ENCODE measurements at regions not wholly inside any gene's neighbourhood (a gene's known extent, or its start where the extent isn't known, plus 50 kb on each side); places are given as distances from the start of the nearest gene placed in this dataset.

DNA sequence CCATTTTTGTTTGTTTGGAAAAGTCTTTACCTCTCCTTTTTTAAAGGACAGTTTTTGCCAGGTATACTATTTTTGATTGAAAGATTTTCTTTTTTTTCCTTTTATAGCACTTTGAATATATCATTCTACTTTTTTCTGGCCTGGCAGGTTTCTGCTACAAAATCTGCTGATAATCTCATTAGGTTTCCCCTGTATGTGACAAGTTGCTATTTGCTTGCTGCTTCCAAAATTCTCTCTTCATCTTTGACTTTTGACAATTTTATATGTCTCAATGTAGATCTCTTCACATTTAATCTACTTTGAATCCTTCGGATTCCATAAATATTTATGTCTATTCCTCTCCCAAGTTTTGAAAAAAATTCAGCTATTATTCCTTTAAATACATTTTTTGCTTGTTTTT is 838.5 kb downstream of the IGSF11 start:
- H3K9me3 ChIP-seq, result peaks cover 21% of the 10 kb centered on the region
- TF ChIP-seq, protein P1, sequence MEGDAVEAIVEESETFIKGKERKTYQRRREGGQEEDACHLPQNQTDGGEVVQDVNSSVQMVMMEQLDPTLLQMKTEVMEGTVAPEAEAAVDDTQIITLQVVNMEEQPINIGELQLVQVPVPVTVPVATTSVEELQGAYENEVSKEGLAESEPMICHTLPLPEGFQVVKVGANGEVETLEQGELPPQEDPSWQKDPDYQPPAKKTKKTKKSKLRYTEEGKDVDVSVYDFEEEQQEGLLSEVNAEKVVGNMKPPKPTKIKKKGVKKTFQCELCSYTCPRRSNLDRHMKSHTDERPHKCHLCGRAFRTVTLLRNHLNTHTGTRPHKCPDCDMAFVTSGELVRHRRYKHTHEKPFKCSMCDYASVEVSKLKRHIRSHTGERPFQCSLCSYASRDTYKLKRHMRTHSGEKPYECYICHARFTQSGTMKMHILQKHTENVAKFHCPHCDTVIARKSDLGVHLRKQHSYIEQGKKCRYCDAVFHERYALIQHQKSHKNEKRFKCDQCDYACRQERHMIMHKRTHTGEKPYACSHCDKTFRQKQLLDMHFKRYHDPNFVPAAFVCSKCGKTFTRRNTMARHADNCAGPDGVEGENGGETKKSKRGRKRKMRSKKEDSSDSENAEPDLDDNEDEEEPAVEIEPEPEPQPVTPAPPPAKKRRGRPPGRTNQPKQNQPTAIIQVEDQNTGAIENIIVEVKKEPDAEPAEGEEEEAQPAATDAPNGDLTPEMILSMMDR (IDR thresholded peaks at IDR 0.05), result no peak
- H3K4me3 ChIP-seq, result no peak overlapping the region
- DNase-seq (no peak), ATAC-seq (no peak)
- H3K4me1 ChIP-seq, result no peaks in the 10 kb centered on the region
- no peaks in the 10 kb centered on the region for H3K36me3 ChIP-seq
- no peaks in the 10 kb centered on the region for H3K27me3 ChIP-seq (ENCODE audit: low read depth)
- H3K27ac ChIP-seq, result no peak overlapping the region
- intact Hi-C loops (cut with DNase I), result no loop called here

DNA sequence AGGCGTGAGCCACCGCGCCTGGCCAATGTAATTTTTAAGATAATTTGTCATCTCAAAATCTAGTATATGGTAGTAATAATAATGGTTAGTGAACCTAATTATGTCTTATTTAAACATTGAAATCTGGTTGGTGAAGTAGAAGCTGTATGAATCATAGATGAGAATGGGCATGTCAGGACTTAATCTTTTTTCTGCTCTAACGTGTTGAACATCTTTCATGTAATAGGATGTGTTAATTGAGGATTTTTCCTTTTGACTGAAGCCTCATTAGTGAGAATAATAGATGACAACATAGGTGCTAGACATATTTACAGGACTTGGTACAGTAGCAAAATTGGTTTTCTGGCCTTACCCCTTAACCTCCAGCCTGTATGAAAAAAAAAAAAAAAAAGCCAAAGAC is 835.6 kb downstream of the IGSF11 start:
- no peak for ATAC-seq
- Histone ChIP-seq H3K36me3 (no peaks in the 10 kb centered on the region), H3K4me1 (no peaks in the 10 kb centered on the region), H3K9me3 (peaks cover 27% of the 10 kb centered on the region), H3K27ac (no peak overlapping the region), H3K27me3 (ENCODE audit: low read depth) (no peaks in the 10 kb centered on the region), H3K4me3 (no peak overlapping the region)
- TF ChIP-seq, protein P1 (IDR thresholded peaks at IDR 0.05), result no peak
- intact Hi-C loops (cut with DNase I), result no loop called here
- no peak for DNase-seq

DNA sequence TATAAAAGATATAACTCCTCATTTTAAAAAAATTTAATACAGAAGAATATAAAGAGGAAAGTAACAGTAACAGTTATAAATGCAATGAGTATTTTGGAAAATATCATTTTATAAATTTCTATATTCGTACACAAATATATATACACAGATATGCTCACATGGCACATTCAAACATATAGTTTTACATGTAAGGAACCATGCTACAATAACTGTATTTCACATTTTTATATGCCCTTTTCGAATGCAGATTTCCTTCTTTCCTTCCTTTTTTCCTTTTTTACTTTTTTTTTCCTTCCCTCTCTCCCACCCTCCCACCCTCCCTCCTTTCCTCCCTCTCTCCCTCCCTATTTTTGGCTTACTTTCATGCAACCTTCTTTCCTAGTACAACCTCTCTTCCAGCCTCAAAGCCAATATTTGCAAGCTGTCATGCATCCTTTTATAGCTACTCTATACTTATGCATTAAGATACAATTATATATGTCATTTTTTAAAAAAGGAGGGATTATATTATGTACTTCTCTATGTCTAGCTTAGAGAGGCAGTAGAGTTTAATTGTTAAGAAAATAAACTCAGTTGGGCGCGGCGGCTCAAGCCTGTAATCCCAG is 830.5 kb downstream of the IGSF11 start:
- no peak overlapping the region for H3K4me3 ChIP-seq
- ATAC-seq (no peak), DNase-seq (no peak)
- H3K9me3 ChIP-seq, result peaks cover 6% of the 10 kb centered on the region
- intact Hi-C loops (cut with DNase I), result no loop called here
- no peaks in the 10 kb centered on the region for H3K4me1 ChIP-seq
- no peak overlapping the region for H3K27ac ChIP-seq
- no peaks in the 10 kb centered on the region for H3K27me3 ChIP-seq (ENCODE audit: low read depth)
- H3K36me3 ChIP-seq, result no peaks in the 10 kb centered on the region
- TF ChIP-seq, protein P1 (IDR thresholded peaks at IDR 0.05), result no peak

DNA sequence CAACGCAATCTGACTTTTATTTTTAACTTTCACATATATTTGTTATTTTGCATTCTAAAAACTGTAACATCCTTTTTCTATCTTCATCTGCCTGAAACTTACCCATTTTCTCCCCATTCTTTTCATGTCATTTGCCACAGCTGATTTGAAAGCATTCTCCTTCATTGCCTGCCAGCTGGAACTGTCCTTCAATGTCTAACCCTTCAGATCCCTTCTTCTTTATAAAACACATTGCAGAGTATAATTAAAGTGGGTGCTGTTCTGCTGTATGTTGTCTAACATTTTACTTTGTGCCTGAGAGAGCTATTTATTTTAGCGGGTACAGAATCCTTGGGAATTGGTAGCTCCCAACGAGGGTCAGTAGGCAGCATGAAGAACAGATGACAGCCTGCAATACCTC is 827.4 kb downstream of the IGSF11 start:
- TF ChIP-seq, protein P1 (IDR thresholded peaks at IDR 0.05), result no peak
- intact Hi-C loops (cut with DNase I), result no loop called here
- Histone ChIP-seq H3K4me1 (no peaks in the 10 kb centered on the region), H3K27ac (no peak overlapping the region), H3K9me3 (peaks cover 2% of the 10 kb centered on the region), H3K4me3 (no peak overlapping the region), H3K27me3 (ENCODE audit: low read depth) (no peaks in the 10 kb centered on the region), H3K36me3 (no peaks in the 10 kb centered on the region)
- no peak for DNase-seq
- no peak for ATAC-seq

DNA sequence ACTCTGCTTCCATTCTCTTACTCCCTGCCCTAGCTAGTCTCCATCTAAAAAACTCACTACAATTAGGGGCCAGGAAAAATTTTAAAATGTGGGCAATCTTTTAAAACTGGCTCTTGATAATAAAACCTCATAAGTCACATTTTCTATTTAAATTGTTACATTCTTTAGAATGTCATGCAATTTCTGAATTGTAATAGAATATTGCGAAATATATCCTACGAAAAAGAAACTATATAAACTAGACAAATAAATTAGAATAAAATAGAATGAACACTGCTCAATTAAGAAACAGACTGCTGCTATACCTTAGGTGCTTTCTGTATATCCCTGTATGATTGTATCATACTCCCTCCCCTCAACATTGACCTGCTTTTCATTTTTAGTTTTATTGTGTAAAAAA is 826.0 kb downstream of the IGSF11 start:
- intact Hi-C loops (cut with DNase I), result no loop called here
- TF ChIP-seq, protein P1 (IDR thresholded peaks at IDR 0.05), result no peak
- Histone ChIP-seq H3K27me3 (ENCODE audit: low read depth) (no peaks in the 10 kb centered on the region), H3K9me3 (no peaks in the 10 kb centered on the region), H3K27ac (no peak overlapping the region), H3K4me1 (no peaks in the 10 kb centered on the region), H3K4me3 (no peak overlapping the region), H3K36me3 (no peaks in the 10 kb centered on the region)
- DNase-seq (no peak), ATAC-seq (no peak)

DNA sequence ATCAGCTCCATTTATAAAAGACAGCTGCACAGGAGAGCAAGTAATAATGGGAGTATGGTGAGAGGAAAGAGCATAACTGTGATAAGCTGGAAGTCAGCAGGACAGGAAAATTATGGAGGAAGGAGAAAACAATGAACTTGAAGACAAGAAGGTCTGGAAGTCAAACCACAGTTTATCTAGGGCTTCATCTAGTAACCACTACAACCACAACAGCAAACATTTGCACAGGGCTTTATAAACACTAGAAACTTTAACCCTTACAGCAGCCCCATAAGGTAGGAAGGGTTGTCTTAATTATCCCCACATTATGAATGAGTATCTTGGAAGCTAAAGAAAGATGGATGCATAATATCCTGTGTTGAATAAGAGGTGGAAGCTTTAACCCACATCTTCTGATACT is 820.8 kb downstream of the IGSF11 start:
- no peak overlapping the region for H3K27ac ChIP-seq
- no peaks in the 10 kb centered on the region for H3K36me3 ChIP-seq
- ATAC-seq, result no peak
- intact Hi-C loops (cut with DNase I), result no loop called here
- H3K4me1 ChIP-seq, result no peaks in the 10 kb centered on the region
- DNase-seq, result no peak
- TF ChIP-seq, protein P1 (IDR thresholded peaks at IDR 0.05), result no peak
- H3K27me3 ChIP-seq (ENCODE audit: low read depth), result no peaks in the 10 kb centered on the region
- H3K4me3 ChIP-seq, result no peak overlapping the region
- H3K9me3 ChIP-seq, result no peaks in the 10 kb centered on the region

All from lower lobe of right lung (tissue), 2 donors.